SK-N-SH treated with all-trans-retinoic acid at 6 μM for 48 hours (cell line): ENCODE measurements at regions not wholly inside any gene's neighbourhood (a gene's known extent, or its start where the extent isn't known, plus 50 kb on each side); places are given as distances from the start of the nearest gene placed in this dataset.

Experiments
- ATAC-seq: fragments of 200-7000 bp; cut with Tn5 transposase; 3 replicates; pipeline ENCODE4 v1.9.1; 2020; ENCODE audit warnings: mild to moderate bottlenecking, moderate library complexity
- ARNTL ChIP-seq: fragments of 450-650 bp; formaldehyde crosslinking; IDR thresholded peaks from 2 replicates; pipeline ENCODE4 v1.5.0; 2020; ENCODE audit warnings: low read depth, mild to moderate bottlenecking, moderate library complexity, borderline replicate concordance
- CSDC2 ChIP-seq: fragments of 250-450 bp; sonication (Bioruptor Pico); IDR thresholded peaks from 2 replicates; pipeline ENCODE4 v1.5.0; 2020; ENCODE audit warnings: mild to moderate bottlenecking, moderate library complexity
- ESRRG ChIP-seq: fragments of 250-450 bp; sonication (Bioruptor Pico); IDR thresholded peaks from 2 replicates; pipeline ENCODE4 v1.6.1; 2021; ENCODE audit warnings: mild to moderate bottlenecking
- GLIS3 ChIP-seq: fragments of 250-450 bp; sonication (Bioruptor Pico); IDR thresholded peaks from 2 replicates; pipeline ENCODE4 v1.5.0; 2020; ENCODE audit warnings: mild to moderate bottlenecking, moderate library complexity
- ISL1 ChIP-seq: fragments of 250-450 bp; sonication (Bioruptor Pico); IDR thresholded peaks from 2 replicates; pipeline ENCODE4 v2.1.2; 2022; ENCODE audit warnings: mild to moderate bottlenecking, moderate library complexity
- OSR1 ChIP-seq: fragments of 250-450 bp; sonication (Bioruptor Pico); IDR thresholded peaks from 2 replicates; pipeline ENCODE4 v1.8.0; 2022; ENCODE audit warnings: moderate library complexity, mild to moderate bottlenecking, inconsistent platforms
- RARB ChIP-seq: fragments of 250-450 bp; sonication (Bioruptor Pico); IDR thresholded peaks from 2 replicates; pipeline ENCODE4 v1.8.0; 2021; ENCODE audit warnings: mild to moderate bottlenecking, moderate library complexity
- SNAI2 ChIP-seq: fragments of 250-450 bp; sonication (Bioruptor Pico); IDR thresholded peaks from 2 replicates; pipeline ENCODE4 v1.5.0; 2020; ENCODE audit warnings: mild to moderate bottlenecking, moderate library complexity
- TOX ChIP-seq: fragments of 250-450 bp; sonication (Bioruptor Pico); IDR thresholded peaks from 2 replicates; pipeline ENCODE4 v1.8.0; 2021; ENCODE audit warnings: mild to moderate bottlenecking, moderate library complexity, borderline replicate concordance
- ZC3H10 ChIP-seq: fragments of 250-450 bp; sonication (Bioruptor Pico); IDR thresholded peaks from 2 replicates; pipeline ENCODE4 v1.5.1; 2021; ENCODE audit warnings: mild to moderate bottlenecking, moderate library complexity
- ZFP30 ChIP-seq: fragments of 450-650 bp; formaldehyde crosslinking; IDR thresholded peaks from 2 replicates; pipeline ENCODE4 v1.5.0; 2022; ENCODE audit warnings: mild to moderate bottlenecking, moderate library complexity
- ZNF565 ChIP-seq: fragments of 450-650 bp; formaldehyde crosslinking; conservative IDR thresholded peaks from 2 replicates; pipeline ENCODE4 v1.5.0; 2020; ENCODE audit warnings: low read depth, mild to moderate bottlenecking, moderate library complexity
- ZNF70 ChIP-seq: fragments of 450-650 bp; formaldehyde crosslinking; IDR thresholded peaks from 2 replicates; pipeline ENCODE4 v1.5.0; 2020; ENCODE audit warnings: mild to moderate bottlenecking, moderate library complexity
- ZNF8 ChIP-seq: fragments of 450-650 bp; formaldehyde crosslinking; IDR thresholded peaks from 2 replicates; pipeline ENCODE4 v1.5.0; 2020; ENCODE audit warnings: mild to moderate bottlenecking, moderate library complexity
- TF ChIP-seq, protein P1 (sequence below): fragments of 250-450 bp; sonication (Bioruptor Pico); IDR thresholded peaks from 2 replicates; pipeline ENCODE4 v1.5.1; 2020; ENCODE audit warnings: low read depth, mild to moderate bottlenecking, moderate library complexity
- TF ChIP-seq, protein P2 (sequence below): fragments of 250-450 bp; sonication (Bioruptor Pico); IDR thresholded peaks from 2 replicates; pipeline ENCODE4 v1.8.0; 2021; ENCODE audit warnings: low read depth, mild to moderate bottlenecking, moderate library complexity, borderline replicate concordance
- TF ChIP-seq, protein P3 (sequence below): fragments of 250-450 bp; sonication (Bioruptor Pico); IDR thresholded peaks from 2 replicates; pipeline ENCODE4 v1.8.0; 2020; ENCODE audit warnings: mild to moderate bottlenecking, moderate library complexity, borderline replicate concordance
- TF ChIP-seq, protein P4 (sequence below): fragments of 250-450 bp; sonication (Bioruptor Pico); IDR thresholded peaks from 2 replicates; pipeline ENCODE4 v1.5.0; 2020; ENCODE audit warnings: mild to moderate bottlenecking, moderate library complexity
- TF ChIP-seq, protein P5 (sequence below): fragments of 250-450 bp; sonication (Bioruptor Pico); IDR thresholded peaks from 2 replicates; pipeline ENCODE4 v1.5.1; 2021; ENCODE audit warnings: mild to moderate bottlenecking, moderate library complexity

DNA sequence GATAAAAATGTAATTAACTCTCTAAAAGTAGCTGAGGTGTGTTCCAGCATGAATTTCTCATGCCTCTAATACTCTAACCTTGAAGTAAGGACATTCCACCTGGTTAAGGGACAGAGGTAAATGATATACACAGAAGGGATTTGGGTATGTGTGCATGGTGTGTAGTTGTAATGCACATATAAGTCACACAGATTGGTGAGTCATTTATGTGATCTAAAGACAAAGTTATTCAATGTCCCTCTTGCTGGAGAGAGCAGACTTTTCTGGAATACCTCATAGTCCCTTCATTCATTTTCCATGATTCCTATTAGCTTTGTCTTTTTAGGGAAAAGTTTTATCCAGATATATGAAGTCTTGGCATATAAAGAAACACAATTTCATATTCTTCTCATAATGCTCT is 234.9 kb downstream of the SNAPC1 start (continued):
- TF ChIP-seq, protein P1, sequence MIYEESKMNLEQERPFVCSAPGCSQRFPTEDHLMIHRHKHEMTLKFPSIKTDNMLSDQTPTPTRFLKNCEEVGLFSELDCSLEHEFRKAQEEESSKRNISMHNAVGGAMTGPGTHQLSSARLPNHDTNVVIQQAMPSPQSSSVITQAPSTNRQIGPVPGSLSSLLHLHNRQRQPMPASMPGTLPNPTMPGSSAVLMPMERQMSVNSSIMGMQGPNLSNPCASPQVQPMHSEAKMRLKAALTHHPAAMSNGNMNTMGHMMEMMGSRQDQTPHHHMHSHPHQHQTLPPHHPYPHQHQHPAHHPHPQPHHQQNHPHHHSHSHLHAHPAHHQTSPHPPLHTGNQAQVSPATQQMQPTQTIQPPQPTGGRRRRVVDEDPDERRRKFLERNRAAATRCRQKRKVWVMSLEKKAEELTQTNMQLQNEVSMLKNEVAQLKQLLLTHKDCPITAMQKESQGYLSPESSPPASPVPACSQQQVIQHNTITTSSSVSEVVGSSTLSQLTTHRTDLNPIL: no peak
- TF ChIP-seq ZNF565 (no peak), ESRRG (CRISPR knock-in tag) (no peak)

DNA sequence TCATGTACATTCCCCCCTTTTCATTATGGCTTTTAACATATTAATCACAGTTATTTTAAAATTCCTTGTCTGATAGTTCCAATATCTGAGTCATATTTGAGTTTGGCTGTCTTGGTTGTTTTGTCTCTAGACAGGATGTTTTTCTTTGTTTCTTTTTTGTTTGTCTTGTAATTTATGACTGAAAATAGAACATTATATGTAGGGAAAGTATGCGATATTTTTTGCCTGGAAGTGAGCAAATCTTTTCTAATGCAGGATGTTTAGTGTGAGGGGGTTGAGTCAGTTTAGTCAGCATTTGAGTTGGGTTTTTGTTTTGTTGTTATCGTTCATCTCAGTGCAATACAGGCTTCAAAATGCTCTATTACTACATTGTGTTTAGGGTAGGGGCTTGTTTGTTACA is 239.7 kb downstream of the SNAPC1 start:
- TF ChIP-seq ZC3H10 (CRISPR knock-in tag) (no peak), ESRRG (CRISPR knock-in tag) (no peak), ZNF8 (CRISPR knock-in tag) (no peak), RARB (no peak), ARNTL (CRISPR knock-in tag) (no peak)
- TF ChIP-seq, protein P2, sequence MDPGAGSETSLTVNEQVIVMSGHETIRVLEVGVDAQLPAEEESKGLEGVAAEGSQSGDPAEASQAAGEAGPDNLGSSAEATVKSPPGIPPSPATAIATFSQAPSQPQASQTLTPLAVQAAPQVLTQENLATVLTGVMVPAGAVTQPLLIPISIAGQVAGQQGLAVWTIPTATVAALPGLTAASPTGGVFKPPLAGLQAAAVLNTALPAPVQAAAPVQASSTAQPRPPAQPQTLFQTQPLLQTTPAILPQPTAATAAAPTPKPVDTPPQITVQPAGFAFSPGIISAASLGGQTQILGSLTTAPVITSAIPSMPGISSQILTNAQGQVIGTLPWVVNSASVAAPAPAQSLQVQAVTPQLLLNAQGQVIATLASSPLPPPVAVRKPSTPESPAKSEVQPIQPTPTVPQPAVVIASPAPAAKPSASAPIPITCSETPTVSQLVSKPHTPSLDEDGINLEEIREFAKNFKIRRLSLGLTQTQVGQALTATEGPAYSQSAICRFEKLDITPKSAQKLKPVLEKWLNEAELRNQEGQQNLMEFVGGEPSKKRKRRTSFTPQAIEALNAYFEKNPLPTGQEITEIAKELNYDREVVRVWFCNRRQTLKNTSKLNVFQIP (CRISPR knock-in tag): no peak
- TF ChIP-seq, protein P1: no peak
- no peak for ATAC-seq

DNA sequence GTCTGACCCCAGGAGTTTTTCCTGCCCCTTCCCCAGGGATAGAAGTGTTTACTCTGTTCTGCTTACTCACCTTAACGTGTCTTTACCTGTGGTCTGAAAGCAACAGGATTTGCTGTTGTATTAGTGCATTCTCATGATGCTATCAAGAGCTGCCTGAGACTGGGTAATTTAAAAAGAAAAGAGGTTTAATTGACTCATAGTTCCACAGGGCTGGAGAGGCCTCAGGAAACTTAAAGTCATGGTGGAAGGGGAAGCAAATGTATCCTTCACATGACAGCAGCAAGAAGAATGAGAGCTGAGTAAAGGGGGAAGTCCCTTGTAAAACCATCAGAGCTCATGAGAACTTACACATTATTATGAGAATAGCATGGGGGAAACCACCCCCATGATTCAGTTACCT is 240.4 kb downstream of the SNAPC1 start:
- no peak for ATAC-seq
- TF ChIP-seq OSR1 (CRISPR knock-in tag) (no peak), ZNF70 (CRISPR knock-in tag) (no peak), TOX (CRISPR knock-in tag) (no peak), ZNF565 (no peak), GLIS3 (CRISPR knock-in tag) (no peak), SNAI2 (CRISPR knock-in tag) (no peak), RARB (no peak), CSDC2 (no peak), ISL1 (CRISPR knock-in tag) (no peak), ZFP30 (CRISPR knock-in tag) (no peak)
- TF ChIP-seq, protein P3, sequence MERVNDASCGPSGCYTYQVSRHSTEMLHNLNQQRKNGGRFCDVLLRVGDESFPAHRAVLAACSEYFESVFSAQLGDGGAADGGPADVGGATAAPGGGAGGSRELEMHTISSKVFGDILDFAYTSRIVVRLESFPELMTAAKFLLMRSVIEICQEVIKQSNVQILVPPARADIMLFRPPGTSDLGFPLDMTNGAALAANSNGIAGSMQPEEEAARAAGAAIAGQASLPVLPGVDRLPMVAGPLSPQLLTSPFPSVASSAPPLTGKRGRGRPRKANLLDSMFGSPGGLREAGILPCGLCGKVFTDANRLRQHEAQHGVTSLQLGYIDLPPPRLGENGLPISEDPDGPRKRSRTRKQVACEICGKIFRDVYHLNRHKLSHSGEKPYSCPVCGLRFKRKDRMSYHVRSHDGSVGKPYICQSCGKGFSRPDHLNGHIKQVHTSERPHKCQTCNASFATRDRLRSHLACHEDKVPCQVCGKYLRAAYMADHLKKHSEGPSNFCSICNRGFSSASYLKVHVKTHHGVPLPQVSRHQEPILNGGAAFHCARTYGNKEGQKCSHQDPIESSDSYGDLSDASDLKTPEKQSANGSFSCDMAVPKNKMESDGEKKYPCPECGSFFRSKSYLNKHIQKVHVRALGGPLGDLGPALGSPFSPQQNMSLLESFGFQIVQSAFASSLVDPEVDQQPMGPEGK (CRISPR knock-in tag): no peak
- TF ChIP-seq, protein P4, sequence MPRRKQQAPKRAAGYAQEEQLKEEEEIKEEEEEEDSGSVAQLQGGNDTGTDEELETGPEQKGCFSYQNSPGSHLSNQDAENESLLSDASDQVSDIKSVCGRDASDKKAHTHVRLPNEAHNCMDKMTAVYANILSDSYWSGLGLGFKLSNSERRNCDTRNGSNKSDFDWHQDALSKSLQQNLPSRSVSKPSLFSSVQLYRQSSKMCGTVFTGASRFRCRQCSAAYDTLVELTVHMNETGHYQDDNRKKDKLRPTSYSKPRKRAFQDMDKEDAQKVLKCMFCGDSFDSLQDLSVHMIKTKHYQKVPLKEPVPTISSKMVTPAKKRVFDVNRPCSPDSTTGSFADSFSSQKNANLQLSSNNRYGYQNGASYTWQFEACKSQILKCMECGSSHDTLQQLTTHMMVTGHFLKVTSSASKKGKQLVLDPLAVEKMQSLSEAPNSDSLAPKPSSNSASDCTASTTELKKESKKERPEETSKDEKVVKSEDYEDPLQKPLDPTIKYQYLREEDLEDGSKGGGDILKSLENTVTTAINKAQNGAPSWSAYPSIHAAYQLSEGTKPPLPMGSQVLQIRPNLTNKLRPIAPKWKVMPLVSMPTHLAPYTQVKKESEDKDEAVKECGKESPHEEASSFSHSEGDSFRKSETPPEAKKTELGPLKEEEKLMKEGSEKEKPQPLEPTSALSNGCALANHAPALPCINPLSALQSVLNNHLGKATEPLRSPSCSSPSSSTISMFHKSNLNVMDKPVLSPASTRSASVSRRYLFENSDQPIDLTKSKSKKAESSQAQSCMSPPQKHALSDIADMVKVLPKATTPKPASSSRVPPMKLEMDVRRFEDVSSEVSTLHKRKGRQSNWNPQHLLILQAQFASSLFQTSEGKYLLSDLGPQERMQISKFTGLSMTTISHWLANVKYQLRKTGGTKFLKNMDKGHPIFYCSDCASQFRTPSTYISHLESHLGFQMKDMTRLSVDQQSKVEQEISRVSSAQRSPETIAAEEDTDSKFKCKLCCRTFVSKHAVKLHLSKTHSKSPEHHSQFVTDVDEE: no peak
- TF ChIP-seq, protein P1: no peak
- TF ChIP-seq, protein P5, sequence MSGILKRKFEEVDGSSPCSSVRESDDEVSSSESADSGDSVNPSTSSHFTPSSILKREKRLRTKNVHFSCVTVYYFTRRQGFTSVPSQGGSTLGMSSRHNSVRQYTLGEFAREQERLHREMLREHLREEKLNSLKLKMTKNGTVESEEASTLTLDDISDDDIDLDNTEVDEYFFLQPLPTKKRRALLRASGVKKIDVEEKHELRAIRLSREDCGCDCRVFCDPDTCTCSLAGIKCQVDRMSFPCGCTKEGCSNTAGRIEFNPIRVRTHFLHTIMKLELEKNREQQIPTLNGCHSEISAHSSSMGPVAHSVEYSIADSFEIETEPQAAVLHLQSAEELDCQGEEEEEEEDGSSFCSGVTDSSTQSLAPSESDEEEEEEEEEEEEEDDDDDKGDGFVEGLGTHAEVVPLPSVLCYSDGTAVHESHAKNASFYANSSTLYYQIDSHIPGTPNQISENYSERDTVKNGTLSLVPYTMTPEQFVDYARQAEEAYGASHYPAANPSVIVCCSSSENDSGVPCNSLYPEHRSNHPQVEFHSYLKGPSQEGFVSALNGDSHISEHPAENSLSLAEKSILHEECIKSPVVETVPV (CRISPR knock-in tag): no peak
- TF ChIP-seq, protein P2 (CRISPR knock-in tag): no peak
- TF ChIP-seq, all 23 proteins: peak for 0
